Upper lobe of right lung (tissue), 1 donor: ENCODE measurements at regions not wholly inside any gene's neighbourhood (a gene's known extent, or its start where the extent isn't known, plus 50 kb on each side); places are given as distances from the start of the nearest gene placed in this dataset.

Experiments used
- ATAC-seq: fragments of 200-7000 bp; cut with Tn5 transposase; one replicate; pipeline ENCODE4 v1.9.1; 2020; ENCODE audit warnings: mild to moderate bottlenecking, moderate library complexity
- DNase-seq: peaks from one replicate; pipeline ENCODE4 v3.0.0-alpha.2; 2020
- H3K27ac ChIP-seq: fragments of 200-600 bp; one replicate; pipeline ENCODE4 v1.8.0; 2022
- H3K27me3 ChIP-seq: fragments of 200-600 bp; one replicate; pipeline ENCODE4 v1.8.0; 2022; ENCODE audit warnings: mild to moderate bottlenecking
- H3K36me3 ChIP-seq: fragments of 200-600 bp; one replicate; pipeline ENCODE4 v1.8.0; 2022
- H3K4me1 ChIP-seq: fragments of 200-600 bp; one replicate; pipeline ENCODE4 v1.8.0; 2022
- H3K4me3 ChIP-seq: fragments of 200-600 bp; one replicate; pipeline ENCODE4 v1.8.0; 2022; ENCODE audit warnings: mild to moderate bottlenecking
- H3K9me3 ChIP-seq: fragments of 200-600 bp; one replicate; pipeline ENCODE4 v1.8.0; 2022
- CTCF ChIP-seq: fragments of 200-600 bp; IDR thresholded peaks from one replicate; pipeline ENCODE4 v1.8.0; 2022; ENCODE audit warnings: antibody characterized with exemption
- intact Hi-C: fragments of 100-400 bp; cut with DNase I; formaldehyde crosslinking; loops from one replicate; pipeline ENCODE4 v1.11.0; 2022
- donor health status: DM: no; HTN: yes; CAD: no; lungs with severe emphysema.

GRCh38 chr3:30440880-30441279 lies 165.5 kb upstream of the TGFBR2 start:
- DNase-seq (no peak), ATAC-seq (peak; percentile 59)
- peaks cover 21% of the 10 kb centered on the region for H3K4me1 ChIP-seq
- no peaks in the 10 kb centered on the region for H3K27me3 ChIP-seq
- intact Hi-C loops, result no loop called here
- TF ChIP-seq CTCF, result no peak
- H3K27ac ChIP-seq, result no peak overlapping the region
- no peaks in the 10 kb centered on the region for H3K9me3 ChIP-seq
- no peaks in the 10 kb centered on the region for H3K36me3 ChIP-seq
- no peak overlapping the region for H3K4me3 ChIP-seq

- Histone ChIP-seq H3K9me3 (no peaks in the 10 kb centered on the region), H3K27ac (no peak overlapping the region), H3K27me3 (no peaks in the 10 kb centered on the region), H3K4me1 (no peaks in the 10 kb centered on the region), H3K36me3 (no peaks in the 10 kb centered on the region), H3K4me3 (no peak overlapping the region)
- DNase-seq (no peak), ATAC-seq (no peak)
- intact Hi-C loops, result no loop called here
- TF ChIP-seq CTCF, result no peak
These were observed 162.4 kb upstream of the TGFBR2 start for GRCh38 chr3:30443756-30444673.

- intact Hi-C loops, result no loop called here
- Histone ChIP-seq H3K27me3 (no peaks in the 10 kb centered on the region), H3K4me1 (no peaks in the 10 kb centered on the region)
These were observed 157.7 kb upstream of the TGFBR2 start for GRCh38 chr3:30448450-30449289.

GRCh38 chr3:30449290-30449632 lies 157.1 kb upstream of the TGFBR2 start:
- no peaks in the 10 kb centered on the region for H3K9me3 ChIP-seq
- no peak overlapping the region for H3K4me3 ChIP-seq
- H3K27me3 ChIP-seq, result no peaks in the 10 kb centered on the region
- H3K27ac ChIP-seq, result no peak overlapping the region
- no peaks in the 10 kb centered on the region for H3K4me1 ChIP-seq
- no peak for ATAC-seq
- TF ChIP-seq CTCF, result no peak
- no peaks in the 10 kb centered on the region for H3K36me3 ChIP-seq
- intact Hi-C loops, result no loop called here
- DNase-seq, result no peak

More at GRCh38 chr3:30448450-30449289, 157.7 kb upstream of the TGFBR2 start:
- H3K27ac ChIP-seq, result no peak overlapping the region
- DNase-seq, result no peak
- TF ChIP-seq CTCF, result no peak
- H3K9me3 ChIP-seq, result no peaks in the 10 kb centered on the region
- H3K36me3 ChIP-seq, result no peaks in the 10 kb centered on the region
- no peak for ATAC-seq
- no peak overlapping the region for H3K4me3 ChIP-seq

GRCh38 chr3:30452446-30452845 lies 154.0 kb upstream of the TGFBR2 start:
- Histone ChIP-seq H3K27me3 (no peaks in the 10 kb centered on the region), H3K4me3 (no peak overlapping the region), H3K27ac (no peak overlapping the region), H3K9me3 (no peaks in the 10 kb centered on the region), H3K4me1 (no peaks in the 10 kb centered on the region), H3K36me3 (no peaks in the 10 kb centered on the region)
- ATAC-seq (no peak), DNase-seq (no peak)
- no peak for TF ChIP-seq CTCF
- intact Hi-C loops, result no loop called here
